DND-41 (cell line): ENCODE measurements at regions not wholly inside any gene's neighbourhood (a gene's known extent, or its start where the extent isn't known, plus 50 kb on each side); places are given as distances from the start of the nearest gene placed in this dataset.
A peak's percentile ranks its signal among the peaks of the same experiment; 100 is the strongest.

Experiments
- ATAC-seq: fragments of 200-7000 bp; cut with Tn5 transposase; 3 replicates; pipeline ENCODE4 v1.9.1; 2021; ENCODE audit warnings: low read depth; ENCODE audit not compliant: insufficient read depth
- DNase-seq: peaks from one replicate; pipeline ENCODE4 v3.0.0-alpha.2; 2020
- H2AFZ ChIP-seq: 2 replicates; pipeline ENCODE4 v1.6.0; 2012; ENCODE audit warnings: low read depth, low read length
- H3K27ac ChIP-seq: 2 replicates; pipeline ENCODE4 v1.5.1; 2012; ENCODE audit warnings: low read length, inconsistent platforms
- H3K27me3 ChIP-seq: fragments of 200-600 bp; sonication (generic); 2 replicates; pipeline ENCODE4 v1.6.0; 2012; ENCODE audit warnings: low read length, mild to moderate bottlenecking, inconsistent platforms; ENCODE audit not compliant: insufficient read depth, poor library complexity
- H3K36me3 ChIP-seq: 2 replicates; pipeline ENCODE4 v1.5.1; 2012; ENCODE audit warnings: low read length, inconsistent platforms; ENCODE audit not compliant: insufficient read depth
- H3K4me1 ChIP-seq: 2 replicates; pipeline ENCODE4 v1.5.1; 2012; ENCODE audit warnings: mild to moderate bottlenecking, low read length; ENCODE audit not compliant: insufficient read depth
- H3K4me2 ChIP-seq: 2 replicates; pipeline ENCODE4 v1.6.0; 2012; ENCODE audit warnings: mild to moderate bottlenecking, moderate library complexity, low read length, inconsistent platforms; ENCODE audit not compliant: insufficient read depth
- H3K4me3 ChIP-seq, 2 experiments: fragments of 200-600 bp in 1 of 2; shearing (Covaris generic) in 1 of 2; 2 replicates each; pipeline ENCODE4 v1.5.1; 2012 to 2016; ENCODE audit warnings: inconsistent platforms in 2 of 2, low read length in 2 of 2, mild to moderate bottlenecking in 2 of 2, low read depth in 1 of 2, moderate library complexity in 1 of 2
- H3K79me2 ChIP-seq: 2 replicates; pipeline ENCODE4 v1.6.0; 2012; ENCODE audit warnings: low read length, inconsistent platforms; ENCODE audit not compliant: insufficient read depth
- H3K9ac ChIP-seq: 2 replicates; pipeline ENCODE4 v1.6.0; 2012; ENCODE audit warnings: low read depth, mild to moderate bottlenecking, inconsistent platforms, low read length, moderate library complexity
- H3K9me3 ChIP-seq: 2 replicates; pipeline ENCODE4 v1.5.1; 2012; ENCODE audit warnings: low read length, moderate library complexity, mild to moderate bottlenecking, inconsistent platforms; ENCODE audit not compliant: insufficient read depth, severe bottlenecking
- H4K20me1 ChIP-seq: 2 replicates; pipeline ENCODE4 v1.6.0; 2012; ENCODE audit warnings: low read length; ENCODE audit not compliant: insufficient read depth
- CTCF ChIP-seq: IDR thresholded peaks from 2 replicates; pipeline ENCODE4 v1.5.1; 2012; ENCODE audit warnings: borderline replicate concordance, low read length, moderate library complexity, mild to moderate bottlenecking; ENCODE audit not compliant: poor library complexity, severe bottlenecking; ENCODE audit errors: extremely low read depth
- EZH2 ChIP-seq: IDR thresholded peaks from 3 replicates; pipeline ENCODE4 v1.6.1; 2012; ENCODE audit warnings: borderline replicate concordance, low read depth, mild to moderate bottlenecking, moderate library complexity, low read length, inconsistent platforms; ENCODE audit not compliant: severe bottlenecking

- TF ChIP-seq EZH2 = no peak
- TF ChIP-seq CTCF = no peak
- Histone ChIP-seq H2AFZ (no peak overlapping the region), H3K9ac (no peak overlapping the region), H3K27ac (no peak overlapping the region), H3K4me1 (peaks cover 3% of the 10 kb centered on the region), H3K4me3 (no peak overlapping the region), H3K9me3 (peaks cover 10% of the 10 kb centered on the region), H3K36me3 (no peaks in the 10 kb centered on the region), H3K79me2 (no peaks in the 10 kb centered on the region), H3K4me2 (no peak overlapping the region), H4K20me1 (no peaks in the 10 kb centered on the region), H3K27me3 (no peaks in the 10 kb centered on the region)
- no peak for ATAC-seq
- DNase-seq = no peak
Observed at GRCh38 chrX:78388663-78389062, 61.3 kb upstream of the CYSLTR1 start.

- Histone ChIP-seq H3K4me2 (no peak overlapping the region), H4K20me1 (no peaks in the 10 kb centered on the region), H3K79me2 (no peaks in the 10 kb centered on the region), H2AFZ (no peak overlapping the region), H3K36me3 (no peaks in the 10 kb centered on the region), H3K9ac (no peak overlapping the region), H3K27ac (no peak overlapping the region), H3K9me3 (peaks cover 10% of the 10 kb centered on the region), H3K4me3 (no peak overlapping the region), H3K27me3 (no peaks in the 10 kb centered on the region), H3K4me1 (peaks cover 10% of the 10 kb centered on the region)
- DNase-seq (no peak), ATAC-seq (no peak)
- TF ChIP-seq EZH2 = no peak
- no peak for TF ChIP-seq CTCF
Observed at GRCh38 chrX:78387364-78387763, 60.0 kb upstream of the CYSLTR1 start.

GRCh38 chrX:78384486-78384885 is 57.1 kb upstream of the CYSLTR1 start:
- Histone ChIP-seq H3K9me3 (peaks cover 10% of the 10 kb centered on the region), H3K79me2 (no peaks in the 10 kb centered on the region), H3K4me3 (no peak overlapping the region), H3K9ac (no peak overlapping the region), H3K36me3 (no peaks in the 10 kb centered on the region), H3K27me3 (no peaks in the 10 kb centered on the region), H2AFZ (no peak overlapping the region), H3K4me2 (no peak overlapping the region), H4K20me1 (no peaks in the 10 kb centered on the region), H3K27ac (no peak overlapping the region), H3K4me1 (peaks cover 10% of the 10 kb centered on the region)
- TF ChIP-seq EZH2 (no peak), CTCF (no peak)
- no peak for ATAC-seq
- no peak for DNase-seq

- Histone ChIP-seq H3K27me3 (no peaks in the 10 kb centered on the region), H3K4me1 (peaks cover 15% of the 10 kb centered on the region), H3K36me3 (no peaks in the 10 kb centered on the region), H3K4me2 (no peak overlapping the region), H4K20me1 (no peaks in the 10 kb centered on the region), H2AFZ (no peak overlapping the region), H3K9me3 (peaks cover 5% of the 10 kb centered on the region), H3K4me3 (no peak overlapping the region), H3K27ac (peak overlapping the region; percentile 40; the same call in 1 of the 2 replicates), H3K9ac (no peak overlapping the region), H3K79me2 (no peaks in the 10 kb centered on the region)
- DNase-seq = peak; percentile 54
- peak; percentile 82 for ATAC-seq
- TF ChIP-seq EZH2 = no peak
- no peak for TF ChIP-seq CTCF
Observed at GRCh38 chrX:78383594-78383993, 56.2 kb upstream of the CYSLTR1 start.
